ENCODE measurements at regions not wholly inside any gene's neighbourhood (a gene's known extent, or its start where the extent isn't known, plus 50 kb on each side); places are given as distances from the start of the nearest gene placed in this dataset.

DNA sequence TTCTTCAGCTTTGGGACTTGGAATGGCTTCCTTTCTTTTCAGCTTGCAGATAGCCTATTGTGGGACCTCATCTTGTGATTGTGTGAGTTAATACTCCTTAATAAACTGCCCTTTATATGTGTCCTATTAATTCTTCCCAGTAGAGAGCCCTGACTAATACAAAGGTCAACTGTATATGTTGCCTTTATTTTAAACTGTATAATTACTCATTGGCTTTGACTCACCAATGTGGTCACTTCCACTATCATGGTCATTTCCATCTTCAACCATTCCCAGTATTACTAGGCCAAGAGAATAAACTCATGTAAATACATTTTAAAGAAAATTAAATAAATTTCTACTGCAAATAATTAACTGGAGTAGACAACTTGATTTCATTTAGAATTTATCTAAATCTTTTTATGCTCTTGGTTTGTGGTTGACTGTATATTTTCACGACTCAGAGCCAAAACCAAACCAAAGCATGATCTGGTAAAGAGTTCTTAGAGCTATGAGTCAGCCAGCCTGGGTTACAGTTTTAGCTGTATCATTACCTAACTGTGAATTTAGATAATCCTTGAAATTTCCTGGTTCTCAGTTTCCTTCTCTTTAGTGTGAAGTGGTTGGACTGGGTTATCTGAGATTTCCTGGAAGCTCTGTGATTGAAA lies 188.4 kb downstream of the PPP1R3A start:
- TF ChIP-seq EP300 (IDR thresholded peaks at IDR 0.05), result no peak
- TF ChIP-seq CTCF (IDR thresholded peaks at IDR 0.05), result no peak
- TF ChIP-seq POLR2A (IDR thresholded peaks at IDR 0.05), result no peak

Data from suprapubic skin (tissue), 3 donors.